Myocyte (in vitro differentiated cells): ENCODE measurements at regions not wholly inside any gene's neighbourhood (a gene's known extent, or its start where the extent isn't known, plus 50 kb on each side); places are given as distances from the start of the nearest gene placed in this dataset.

Source experiments
- DNase-seq: peaks from one replicate; pipeline ENCODE4 v3.0.0-alpha.2; 2012; ENCODE audit warnings: low read depth

DNA sequence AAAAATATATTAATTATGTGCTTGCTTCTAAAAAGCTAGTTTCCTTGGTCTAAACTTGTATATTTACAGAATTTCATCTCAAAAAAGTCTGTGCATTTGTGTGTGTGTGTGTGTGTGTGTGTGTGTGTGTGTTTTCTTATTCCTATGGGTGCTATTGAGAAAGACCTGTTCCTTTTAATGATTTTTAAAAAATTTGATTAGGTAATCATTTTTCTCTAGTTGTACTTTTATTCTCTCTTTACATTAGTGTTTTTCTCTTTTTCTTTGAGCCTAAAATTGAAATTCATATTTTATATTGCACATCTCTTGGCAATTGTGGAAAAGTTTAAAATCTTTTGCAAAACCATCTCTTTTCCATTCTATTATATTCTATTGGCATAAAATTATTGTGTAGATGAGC is 690.4 kb upstream of the NDST4 start:
- no peak for DNase-seq

DNA sequence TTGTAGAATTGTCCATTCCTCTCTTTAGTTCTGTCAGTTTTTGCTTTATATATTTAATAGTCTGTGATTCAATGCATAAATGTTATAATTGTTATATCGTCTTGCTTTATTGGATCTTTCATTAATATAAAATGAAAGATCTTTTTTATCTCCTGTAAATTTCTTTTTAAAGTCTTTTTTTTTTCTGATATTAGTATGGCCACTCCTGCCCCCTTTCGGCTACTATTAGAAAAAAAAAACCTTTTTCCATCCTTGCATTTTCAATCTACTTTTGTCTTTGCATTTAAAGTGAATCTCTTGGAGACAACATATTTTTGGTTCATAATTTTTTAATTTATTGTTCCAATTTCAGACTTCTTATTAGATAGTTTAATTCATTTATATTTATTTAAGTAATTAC is 677.4 kb upstream of the NDST4 start:
- no peak for DNase-seq

DNA sequence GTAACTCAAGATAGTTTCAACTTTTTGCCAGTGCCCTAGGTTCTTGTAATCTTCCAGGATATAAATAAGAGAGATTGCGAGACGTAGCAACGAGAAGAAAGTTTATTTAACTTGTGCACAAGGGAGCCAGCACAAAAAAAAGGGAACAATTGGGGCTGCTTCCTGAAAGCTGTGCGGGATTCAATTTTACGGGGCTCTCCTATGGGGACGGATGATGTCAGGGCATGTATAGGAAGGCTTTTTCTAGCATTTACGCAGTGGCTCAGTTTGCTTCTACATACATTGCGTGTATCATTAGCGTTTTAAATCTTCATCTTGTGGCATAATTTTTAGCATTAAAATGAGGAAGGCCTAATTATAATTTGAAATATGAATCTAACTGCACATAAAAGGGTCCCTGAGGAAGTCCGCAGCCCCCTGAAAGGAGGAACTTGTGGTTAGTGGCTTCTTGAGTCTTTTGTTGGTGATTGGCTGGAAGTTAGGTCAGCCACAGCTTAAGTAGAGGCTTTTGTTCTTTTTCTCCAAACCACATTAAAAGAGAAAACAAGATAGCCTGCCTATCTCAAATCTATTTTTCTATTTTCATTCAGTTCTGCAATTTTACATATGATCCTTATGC is 668.2 kb upstream of the NDST4 start:
- no peak for DNase-seq

DNA sequence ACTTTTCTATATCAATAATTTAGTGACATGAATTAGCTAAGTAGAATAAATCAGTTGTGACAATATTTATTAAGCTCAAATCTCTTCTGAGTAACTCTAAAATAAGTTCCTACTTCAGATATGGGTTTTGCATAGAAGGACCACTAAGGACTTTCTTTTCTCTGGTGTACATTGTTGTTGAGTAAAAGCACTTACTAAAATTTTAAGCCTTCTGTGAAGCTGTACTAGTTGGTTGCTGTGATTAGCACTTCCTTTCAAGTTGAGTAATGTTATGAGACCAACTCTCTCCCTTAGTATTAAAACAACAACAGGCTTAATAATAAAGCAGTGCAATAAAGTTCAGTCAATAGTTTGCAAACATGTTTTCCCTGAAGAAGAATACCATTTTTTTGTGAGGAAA is 667.4 kb upstream of the NDST4 start:
- DNase-seq = no peak

DNA sequence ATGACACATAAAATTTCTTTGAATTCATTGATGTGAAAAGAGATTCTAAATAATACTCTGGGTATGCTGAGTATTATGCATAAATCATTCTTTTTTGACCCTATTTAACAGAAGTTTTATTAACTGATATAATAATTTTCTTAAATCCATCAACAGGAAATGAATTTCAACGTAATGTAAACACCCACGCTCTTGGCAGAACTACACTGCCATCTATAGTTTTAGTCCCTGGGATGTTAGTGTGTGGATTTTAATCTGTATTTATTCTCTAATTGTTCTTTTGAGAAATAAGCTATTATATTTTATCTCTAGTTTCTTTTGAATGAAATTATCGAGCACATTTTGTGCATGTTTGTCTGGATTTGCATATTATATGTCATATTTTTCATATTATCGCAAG is 666.8 kb upstream of the NDST4 start:
- DNase-seq = no peak

DNA sequence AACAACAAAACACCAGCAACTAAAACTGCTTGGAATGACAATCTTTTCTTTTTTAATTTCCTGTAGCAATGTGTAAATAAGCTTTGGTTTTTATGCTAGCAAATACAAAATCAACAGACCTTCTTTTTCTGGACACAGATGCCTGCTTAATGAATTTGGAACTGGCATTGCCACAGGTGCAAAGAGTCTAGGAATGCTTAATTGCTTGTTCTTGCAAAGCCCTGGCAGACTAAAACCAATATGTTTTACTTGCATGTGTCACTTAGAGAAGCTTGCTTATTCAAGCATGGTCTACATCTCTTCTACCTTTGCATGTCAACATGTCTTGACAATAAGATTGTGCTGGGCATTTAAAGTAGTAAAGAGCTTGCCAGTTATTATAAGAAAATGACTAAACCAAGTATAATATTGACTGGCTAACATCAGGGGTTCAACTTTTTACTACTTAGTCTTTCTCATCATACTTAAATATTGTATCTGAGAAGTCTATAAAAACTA is 656.7 kb upstream of the NDST4 start:
- DNase-seq = no peak

DNA sequence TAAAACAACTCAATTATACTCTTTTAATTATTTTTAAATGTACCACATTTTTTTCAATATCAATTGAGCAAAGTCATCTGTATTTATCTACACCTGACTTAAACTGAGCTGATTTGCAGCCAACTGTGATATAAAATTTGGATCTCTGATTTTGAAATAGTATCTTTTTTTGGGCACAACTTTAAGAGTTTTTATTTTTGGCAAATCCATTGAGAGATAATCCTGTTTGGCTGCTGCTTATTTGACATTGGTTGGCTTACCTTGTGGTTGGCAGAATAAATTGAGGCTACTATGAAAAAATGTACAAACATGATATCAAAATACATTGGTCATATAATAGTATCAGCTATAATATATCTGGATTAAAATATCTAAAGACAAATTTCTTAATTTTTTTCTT is 656.0 kb upstream of the NDST4 start:
- DNase-seq = no peak

DNA sequence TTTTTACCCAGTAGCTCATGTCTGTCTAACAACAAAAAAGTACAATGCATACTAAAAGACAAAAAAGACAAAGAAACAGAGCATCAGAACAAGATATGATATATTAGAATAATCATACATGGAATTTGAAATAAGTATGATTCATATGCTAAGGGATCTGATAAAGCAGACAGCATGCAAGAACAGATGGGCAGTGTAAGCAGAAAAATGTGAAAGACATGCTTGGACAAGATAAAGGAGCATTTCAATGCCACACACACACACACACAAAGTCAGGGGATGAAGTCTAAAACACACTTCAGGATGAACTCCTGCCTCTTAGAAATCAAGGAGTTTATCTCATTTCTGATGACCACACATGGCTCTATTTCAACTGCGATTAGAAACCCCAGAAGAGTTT is 649.6 kb upstream of the NDST4 start:
- DNase-seq = no peak

DNA sequence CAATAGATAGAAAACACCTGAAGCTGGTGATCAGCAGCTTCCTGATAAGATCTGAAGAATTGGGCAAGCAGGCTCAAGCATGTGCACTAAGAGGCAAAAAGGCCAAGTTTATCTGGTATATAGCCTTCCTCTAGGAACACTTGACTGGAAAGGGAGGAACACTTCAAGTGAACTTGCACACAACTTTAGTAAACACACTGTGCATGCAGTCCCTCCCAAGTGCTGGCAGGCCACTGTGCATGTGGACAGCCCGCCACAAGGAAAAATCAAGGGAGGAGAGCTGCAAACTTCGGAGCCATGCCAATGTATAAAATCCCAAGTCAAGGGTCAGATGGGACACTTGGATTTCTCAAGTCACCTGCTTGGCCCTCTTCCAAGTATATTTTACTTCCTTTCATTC is 645.8 kb upstream of the NDST4 start:
- DNase-seq = no peak

DNA sequence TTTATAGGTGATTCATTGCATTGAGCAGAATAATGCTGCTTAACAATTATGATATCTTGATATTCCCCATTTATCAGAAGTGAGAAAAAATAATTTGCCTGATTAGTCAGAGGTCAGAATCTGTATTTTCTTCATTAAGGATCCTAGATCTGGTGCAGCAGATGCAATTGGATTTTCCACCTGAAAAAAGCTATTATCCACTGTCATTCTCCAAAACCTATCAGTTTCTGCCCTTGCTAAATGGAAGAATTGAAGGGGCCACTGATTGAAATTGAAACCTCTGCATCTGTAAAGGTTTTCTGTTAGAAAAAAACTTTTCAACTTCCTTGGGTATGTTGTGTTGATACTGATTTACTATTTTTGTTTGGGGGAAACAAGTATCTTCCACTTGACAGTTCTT is 636.0 kb upstream of the NDST4 start:
- no peak for DNase-seq

DNA sequence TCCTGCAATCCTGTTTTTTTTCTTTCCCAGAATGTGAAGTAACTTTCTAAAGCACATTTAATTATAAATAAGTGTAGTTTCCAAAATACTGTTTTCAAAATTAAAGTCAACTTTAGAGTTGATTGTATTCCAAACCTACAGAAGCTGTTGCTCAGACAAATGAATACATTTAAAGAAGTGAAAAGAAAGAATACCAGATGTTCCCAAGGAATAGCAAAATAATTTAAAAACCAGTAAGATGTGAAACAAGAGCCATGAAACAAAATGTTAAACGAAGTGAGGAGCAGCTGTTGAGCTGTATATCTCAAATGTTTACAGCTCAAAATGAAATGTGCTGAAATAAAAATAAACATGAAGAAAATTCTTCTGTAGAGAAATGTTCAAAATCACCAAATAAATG is 627.4 kb upstream of the NDST4 start:
- no peak for DNase-seq

DNA sequence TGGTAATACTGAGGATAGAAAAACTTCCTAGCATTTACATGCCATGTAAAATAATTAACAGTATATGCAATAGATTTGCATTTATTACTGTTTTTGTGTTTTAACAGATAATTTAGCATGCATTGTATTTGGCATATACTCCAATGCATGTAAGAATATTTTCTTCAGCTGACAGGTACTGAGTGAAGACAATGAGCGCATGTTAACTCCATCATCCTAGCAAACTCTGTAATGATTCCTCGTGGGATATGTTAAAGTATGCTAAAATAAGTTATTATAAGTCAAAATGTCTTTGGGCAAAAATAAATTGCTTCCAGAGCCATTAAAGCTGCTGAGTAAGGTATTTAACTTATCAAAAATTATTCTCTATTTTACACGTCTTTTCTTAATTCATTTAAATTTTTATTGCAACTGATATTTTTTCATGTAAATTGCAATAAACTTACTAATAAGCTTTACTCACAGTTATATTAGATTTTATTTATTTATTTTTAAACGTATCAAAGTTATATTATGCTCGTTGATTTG is 616.4 kb upstream of the NDST4 start:
- DNase-seq = no peak

DNA sequence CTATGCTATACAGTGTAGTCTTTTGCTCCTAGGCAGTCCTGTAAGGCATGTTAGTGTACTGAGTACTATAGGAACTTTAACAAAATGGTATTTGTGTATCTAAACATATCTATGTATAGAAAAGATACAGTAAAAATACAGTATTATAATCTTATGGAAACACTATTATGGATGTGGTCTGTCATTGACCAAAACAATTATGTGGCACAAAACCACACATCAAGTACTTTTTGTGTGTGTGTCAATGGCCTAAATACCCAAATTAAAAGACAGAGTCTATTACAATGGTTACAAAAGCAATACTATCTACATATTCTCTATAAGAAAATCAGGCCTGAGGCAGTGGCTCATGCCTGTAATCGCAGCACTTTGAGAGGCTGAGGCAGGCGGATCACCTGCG is 610.2 kb upstream of the NDST4 start:
- no peak for DNase-seq

DNA sequence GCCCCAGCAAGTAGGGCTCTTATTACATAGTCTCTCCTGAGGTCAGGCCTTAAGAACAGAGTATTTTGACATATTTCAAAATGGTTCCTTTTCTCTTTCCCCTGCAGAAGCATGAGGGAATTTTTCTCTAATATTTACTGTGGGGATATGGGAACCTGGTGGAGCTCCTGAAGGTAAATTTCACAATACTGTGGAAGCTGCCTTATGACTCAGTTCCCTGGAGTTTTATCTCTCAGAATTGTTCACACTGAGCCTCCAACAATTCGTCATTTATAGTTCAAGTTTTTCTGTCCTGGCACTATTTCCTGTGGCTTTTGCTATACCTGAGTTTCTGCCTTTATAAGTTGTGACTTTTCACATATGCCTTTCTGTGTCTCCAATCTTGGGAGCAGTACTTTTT is 607.2 kb upstream of the NDST4 start:
- DNase-seq = no peak

DNA sequence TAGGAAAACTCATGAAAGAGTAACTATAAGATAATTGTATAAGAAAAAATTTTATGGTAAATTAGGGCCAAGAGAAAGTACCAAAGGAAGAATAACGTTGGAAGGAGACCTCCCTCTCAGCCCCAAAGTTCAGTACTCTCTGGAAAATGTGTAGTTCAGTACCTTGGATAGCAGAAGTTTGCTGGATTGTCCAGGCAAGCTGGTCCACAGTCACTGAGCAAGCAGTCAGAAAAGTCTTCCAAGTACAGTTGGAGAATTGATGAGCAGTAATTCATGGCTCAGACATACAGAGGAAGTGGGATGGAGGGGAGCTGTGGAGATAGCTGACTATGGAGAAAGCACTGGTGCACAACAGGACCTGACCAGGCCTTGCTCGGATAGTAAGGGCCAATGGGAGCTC is 598.2 kb upstream of the NDST4 start:
- peak; percentile 47 for DNase-seq

DNA sequence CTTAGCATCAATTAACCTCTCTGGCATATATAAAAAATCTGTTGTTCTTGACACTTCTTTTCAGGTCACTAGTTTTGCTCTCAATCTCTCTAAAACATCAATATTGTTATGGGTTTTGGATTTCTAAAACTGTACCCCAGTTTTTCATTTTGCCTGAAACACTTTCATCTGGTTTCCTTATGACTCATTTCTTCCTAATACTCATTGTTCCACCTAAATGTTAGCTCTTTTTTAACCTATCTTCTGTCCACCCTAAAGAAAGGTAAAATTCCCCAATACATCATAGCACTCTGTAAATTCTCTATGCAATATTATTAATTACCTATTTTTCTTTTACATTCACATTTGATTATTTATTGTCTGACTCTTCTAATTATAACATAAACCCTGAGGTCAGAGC is 575.5 kb upstream of the NDST4 start:
- no peak for DNase-seq

DNA sequence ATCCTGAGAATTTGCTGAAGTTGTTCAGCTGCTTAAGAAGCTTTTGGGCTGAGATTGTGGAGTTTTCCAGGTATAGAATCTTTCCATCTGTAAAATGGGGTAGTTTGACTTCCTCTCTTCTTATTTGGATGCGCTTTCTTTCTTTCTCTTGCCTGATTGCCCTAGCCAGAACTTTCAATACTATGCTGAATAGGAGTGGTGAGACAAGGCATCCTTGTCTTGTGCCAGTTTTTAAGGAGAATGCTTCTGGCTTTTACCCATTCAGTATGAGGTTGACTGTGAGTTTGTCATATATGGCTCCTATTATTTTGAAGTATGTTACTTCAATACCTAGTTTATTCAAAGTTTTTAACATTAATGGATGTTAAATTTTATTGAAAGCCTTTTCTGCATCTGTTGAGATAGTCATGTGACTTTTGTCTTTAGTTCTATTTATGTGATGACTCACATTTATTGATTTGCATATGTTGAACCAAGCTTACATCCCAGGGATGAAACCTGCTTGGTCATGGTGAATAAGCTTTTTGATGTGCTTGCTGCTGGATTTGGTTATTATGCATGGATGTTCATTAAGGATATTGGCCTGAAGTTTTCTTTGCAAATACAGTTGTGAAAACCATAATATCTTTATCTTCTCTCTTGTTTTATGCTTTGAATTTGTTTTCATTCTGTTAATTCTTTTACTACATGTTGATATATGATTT is 573.8 kb upstream of the NDST4 start:
- no peak for DNase-seq

DNA sequence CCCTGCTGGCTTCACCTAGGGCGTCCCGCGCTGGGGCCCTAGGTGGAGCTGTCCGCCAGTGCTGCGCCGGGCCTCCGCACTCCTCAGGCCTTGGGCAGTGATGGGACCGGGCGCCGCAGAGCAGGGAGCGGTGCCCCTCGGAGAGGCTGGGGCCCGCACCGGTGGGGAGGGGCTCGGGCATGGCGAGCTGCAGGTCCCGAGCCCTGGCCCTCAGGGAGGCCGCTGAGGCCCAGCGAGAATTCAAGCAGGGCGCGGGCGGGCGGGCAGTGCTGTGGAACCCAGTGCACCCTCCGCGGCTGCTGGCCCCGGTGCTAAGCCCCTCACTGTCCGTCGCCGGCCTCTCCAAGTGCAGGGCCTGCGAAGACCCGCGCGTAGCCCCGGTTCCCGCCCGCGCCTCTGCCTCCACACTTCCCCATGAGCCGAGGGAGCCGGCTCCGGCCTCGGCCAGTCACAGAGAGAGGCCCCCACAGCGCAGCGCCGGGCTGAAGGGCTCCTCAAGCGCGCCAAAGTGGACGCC is 565.1 kb upstream of the NDST4 start:
- DNase-seq = no peak

DNA sequence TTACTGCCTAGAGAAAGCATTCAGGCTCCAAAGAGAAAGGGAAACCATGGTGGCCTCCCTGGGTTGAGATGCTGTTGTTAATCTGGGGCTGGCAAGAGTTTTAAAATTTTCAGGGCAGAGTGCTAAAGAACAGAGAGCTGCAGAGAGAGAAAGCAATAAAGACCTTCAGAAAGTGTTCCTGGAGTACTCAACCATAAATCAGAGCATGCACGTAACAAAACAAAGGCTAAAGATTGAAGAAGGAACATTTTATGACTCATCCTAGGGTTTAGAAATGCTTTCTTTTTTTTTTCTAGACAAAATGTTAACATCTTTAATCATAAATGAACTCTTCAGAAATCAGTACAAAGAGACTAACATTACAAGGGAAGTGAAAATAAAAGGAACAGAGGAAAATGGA is 562.3 kb upstream of the NDST4 start:
- peak; percentile 13 for DNase-seq

DNA sequence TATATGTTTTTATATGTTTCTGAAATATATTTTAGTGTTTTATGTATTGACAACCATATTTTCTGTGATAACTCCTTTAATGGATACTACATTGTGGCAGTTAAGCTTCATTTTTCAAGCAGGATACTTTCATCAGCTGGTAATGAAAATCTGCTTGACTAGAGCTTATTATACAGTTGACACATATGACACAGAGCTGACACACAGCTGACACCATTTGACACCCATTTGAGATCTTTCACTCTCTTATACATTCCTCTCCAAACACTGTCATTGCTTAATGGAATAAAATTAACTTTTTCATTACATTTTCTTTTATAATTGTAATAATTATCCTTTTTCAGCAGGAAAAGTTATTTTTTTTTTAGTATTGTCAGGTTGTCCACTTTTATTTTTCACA is 561.1 kb upstream of the NDST4 start:
- DNase-seq = no peak

DNA sequence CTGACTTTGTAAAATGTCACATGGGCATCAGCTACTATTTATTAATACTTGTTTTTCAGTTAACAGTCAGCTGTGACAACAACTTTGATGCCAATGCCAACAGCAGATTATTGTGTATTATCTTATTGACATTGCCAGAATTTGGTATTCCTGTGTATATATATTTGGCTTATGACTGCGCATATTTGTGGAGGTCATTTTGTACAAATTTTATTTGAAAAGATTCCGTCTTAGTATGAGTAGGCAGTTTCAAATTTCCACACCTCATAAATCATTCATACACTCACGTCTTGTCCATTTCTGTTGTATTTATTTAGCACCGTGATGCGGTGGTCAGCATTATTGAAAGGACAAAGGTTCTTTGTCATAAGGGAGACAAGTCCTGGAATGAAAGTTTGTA is 558.2 kb upstream of the NDST4 start:
- DNase-seq = no peak

DNA sequence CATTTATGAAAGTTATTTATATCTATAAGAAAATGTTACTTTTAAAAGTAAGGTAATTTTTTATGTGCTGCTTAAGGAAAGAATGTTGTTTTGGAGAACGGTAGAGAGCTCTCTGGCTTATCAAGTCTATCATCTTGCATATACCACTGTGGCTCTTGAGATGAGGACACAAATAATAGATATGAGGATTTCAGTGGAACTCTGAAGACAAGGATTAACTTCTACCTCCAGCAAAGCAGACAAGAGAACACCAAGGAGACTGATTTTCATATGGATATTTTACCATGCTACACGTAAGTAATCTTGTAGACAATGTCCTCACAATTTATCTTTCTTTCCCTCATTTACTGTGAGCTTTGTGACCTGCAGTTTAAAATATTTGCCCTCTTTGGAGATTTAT is 557.5 kb upstream of the NDST4 start:
- DNase-seq = no peak

DNA sequence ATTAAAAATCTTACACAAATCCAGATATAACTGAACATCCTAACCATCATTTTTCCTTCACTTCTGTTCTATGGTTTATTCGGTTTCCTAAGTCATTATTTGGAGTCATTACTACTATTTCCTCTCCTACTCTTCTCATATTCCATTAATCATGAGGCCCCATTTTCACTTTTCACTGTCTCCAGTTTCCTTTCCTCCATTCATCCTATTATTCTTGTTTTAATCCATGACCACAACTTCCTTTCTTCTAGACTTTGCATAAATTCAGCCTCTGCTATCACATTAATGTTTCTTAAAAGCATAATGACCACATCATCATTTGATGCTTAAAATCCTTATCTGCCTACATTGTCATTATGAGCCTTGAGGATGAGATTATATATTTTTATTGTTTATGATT is 555.0 kb upstream of the NDST4 start:
- DNase-seq = no peak
